ENCODE measurements at regions not wholly inside any gene's neighbourhood (a gene's known extent, or its start where the extent isn't known, plus 50 kb on each side); places are given as distances from the start of the nearest gene placed in this dataset.

DNA sequence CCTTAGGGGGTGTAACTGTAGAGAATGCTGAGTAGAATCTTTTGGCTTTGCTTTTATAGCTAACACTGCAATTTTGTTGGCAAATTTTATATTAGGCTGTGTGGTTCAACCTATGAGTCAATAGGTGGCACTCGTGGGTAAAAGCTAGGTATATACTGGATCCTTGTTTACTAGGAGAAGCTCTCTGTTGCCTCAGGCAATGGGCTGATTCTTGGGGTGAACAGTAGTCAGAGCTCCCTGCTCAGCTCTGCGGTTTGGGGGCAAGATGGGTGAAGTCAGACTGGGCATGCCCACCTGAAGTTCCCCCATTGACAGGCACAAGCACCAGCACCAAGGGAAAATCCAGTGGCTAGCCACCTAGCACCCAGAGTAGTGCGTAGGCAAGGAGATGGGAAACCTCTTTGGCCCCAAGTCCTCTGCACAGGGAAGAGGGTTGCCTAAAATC, 238.7 kb downstream of the FAM181B start:
- WGBS, 2 donors = 0 to 44% methylated on average over 1 to 3 of the region's 3 CpGs
- TF ChIP-seq, protein P1, sequence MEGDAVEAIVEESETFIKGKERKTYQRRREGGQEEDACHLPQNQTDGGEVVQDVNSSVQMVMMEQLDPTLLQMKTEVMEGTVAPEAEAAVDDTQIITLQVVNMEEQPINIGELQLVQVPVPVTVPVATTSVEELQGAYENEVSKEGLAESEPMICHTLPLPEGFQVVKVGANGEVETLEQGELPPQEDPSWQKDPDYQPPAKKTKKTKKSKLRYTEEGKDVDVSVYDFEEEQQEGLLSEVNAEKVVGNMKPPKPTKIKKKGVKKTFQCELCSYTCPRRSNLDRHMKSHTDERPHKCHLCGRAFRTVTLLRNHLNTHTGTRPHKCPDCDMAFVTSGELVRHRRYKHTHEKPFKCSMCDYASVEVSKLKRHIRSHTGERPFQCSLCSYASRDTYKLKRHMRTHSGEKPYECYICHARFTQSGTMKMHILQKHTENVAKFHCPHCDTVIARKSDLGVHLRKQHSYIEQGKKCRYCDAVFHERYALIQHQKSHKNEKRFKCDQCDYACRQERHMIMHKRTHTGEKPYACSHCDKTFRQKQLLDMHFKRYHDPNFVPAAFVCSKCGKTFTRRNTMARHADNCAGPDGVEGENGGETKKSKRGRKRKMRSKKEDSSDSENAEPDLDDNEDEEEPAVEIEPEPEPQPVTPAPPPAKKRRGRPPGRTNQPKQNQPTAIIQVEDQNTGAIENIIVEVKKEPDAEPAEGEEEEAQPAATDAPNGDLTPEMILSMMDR (IDR thresholded peaks at IDR 0.05) = peak in 3 of 6 experiments; percentile 19 to 40 (median 23)
- no peak for TF ChIP-seq POLR2A (IDR thresholded peaks at IDR 0.05)

DNA sequence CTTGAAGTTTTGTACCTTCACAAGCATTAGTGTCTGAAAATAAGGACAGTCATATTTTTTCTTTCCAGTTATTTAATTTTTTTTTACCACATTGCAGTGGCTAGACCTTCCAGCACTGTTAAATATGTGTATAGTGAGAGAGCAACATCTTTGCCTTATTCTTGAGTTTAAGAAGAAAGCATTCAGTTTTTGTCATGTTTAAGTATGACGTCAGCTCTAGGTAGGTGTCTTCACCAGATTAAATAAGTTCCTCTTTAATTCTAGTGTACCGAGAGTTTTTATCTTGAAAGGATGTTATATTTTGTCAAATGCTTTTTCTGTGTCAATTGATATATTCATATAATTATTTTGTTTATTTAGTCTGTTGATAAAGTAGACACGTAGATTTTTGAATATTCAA, 258.8 kb downstream of the FAM181B start:
- Histone ChIP-seq H3K36me3 (no peaks in the 10 kb centered on the region), H3K4me1 (no peaks in the 10 kb centered on the region), H3K27ac (no peak overlapping the region), H3K4me3 (no peak overlapping the region), H3K27me3 (no peaks in the 10 kb centered on the region), H3K9me3 (no peaks in the 10 kb centered on the region)
- 61 to 67% methylated on average over 3 of the region's 3 CpGs for WGBS, 2 donors
- DNase-seq = no peak
- intact Hi-C loops (cut with DNase I) = no loop called here
- TF ChIP-seq, protein P1 (IDR thresholded peaks at IDR 0.05) = no peak
- TF ChIP-seq POLR2A (IDR thresholded peaks at IDR 0.05) = no peak

More for the DNA sequence above, 238.7 kb downstream of the FAM181B start:
- no peak overlapping the region for H3K4me3 ChIP-seq
- H3K27ac ChIP-seq = no peak overlapping the region
- no peaks in the 10 kb centered on the region for H3K27me3 ChIP-seq
- H3K9me3 ChIP-seq = no peaks in the 10 kb centered on the region
- no peaks in the 10 kb centered on the region for H3K4me1 ChIP-seq
- DNase-seq = no peak
- intact Hi-C loops (cut with DNase I) = no loop called here
- H3K36me3 ChIP-seq = no peaks in the 10 kb centered on the region

DNA sequence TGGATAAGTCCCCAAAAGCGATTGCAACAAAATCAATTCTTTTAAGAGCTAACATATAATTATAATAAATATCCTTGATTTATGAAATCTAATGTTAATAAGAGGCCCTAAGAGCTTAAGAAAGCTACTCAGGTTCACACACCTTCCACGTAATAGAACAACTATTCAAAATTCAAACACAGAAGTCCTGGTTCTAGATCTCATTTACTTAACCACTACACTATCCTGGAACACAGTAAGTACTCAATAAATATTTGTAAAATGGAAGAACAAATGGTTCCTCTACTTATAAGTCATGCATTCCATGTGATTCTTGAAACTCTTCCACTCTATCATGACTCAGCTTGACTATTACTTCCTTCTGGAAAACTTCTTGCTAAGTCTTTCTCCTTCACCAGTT, 268.2 kb downstream of the FAM181B start:
- no peak for TF ChIP-seq POLR2A (IDR thresholded peaks at IDR 0.05)
- TF ChIP-seq, protein P1 (IDR thresholded peaks at IDR 0.05) = no peak
- H3K4me3 ChIP-seq = no peak overlapping the region

DNA sequence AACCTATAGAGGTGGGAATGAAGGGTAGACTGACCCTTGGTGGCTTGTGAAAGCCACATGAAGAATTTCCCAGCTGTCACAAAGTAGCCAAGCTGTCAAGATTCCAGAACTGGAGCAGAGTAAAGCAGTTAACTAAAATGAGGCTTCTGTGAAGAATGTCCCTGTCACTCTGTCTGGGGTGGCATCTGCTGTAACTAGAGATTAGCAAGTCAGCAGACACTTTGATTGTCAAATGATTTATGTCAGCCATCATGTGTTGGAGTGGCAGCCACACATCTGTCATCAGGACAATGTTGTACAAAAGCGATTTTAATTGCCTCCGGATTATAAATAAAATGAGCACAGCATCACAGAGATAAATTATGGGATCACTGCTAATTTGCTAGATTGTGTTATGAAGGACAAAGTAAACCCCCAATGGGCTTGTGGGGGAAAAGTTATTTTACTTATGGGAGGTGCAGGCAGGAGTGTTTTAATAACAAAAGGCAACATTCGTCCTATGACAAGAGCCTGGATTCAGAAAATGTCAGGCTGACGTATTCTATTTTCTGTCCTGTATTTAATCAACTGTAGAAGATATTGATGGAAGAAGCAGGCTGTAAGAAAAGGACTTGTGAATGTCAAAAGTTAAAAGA, 270.9 kb downstream of the FAM181B start:
- Histone ChIP-seq H3K27ac (no peak overlapping the region), H3K9me3 (no peaks in the 10 kb centered on the region), H3K27me3 (no peaks in the 10 kb centered on the region), H3K36me3 (no peaks in the 10 kb centered on the region), H3K4me3 (no peak overlapping the region), H3K4me1 (no peaks in the 10 kb centered on the region)
- intact Hi-C loops (cut with DNase I) = no loop called here
- whole genome bisulfite sequencing, 2 donors = 59 to 75% methylated on average over 4 of the region's 4 CpGs
- no peak for DNase-seq
- TF ChIP-seq, protein P1 (IDR thresholded peaks at IDR 0.05) = no peak
- no peak for TF ChIP-seq POLR2A (IDR thresholded peaks at IDR 0.05)

More for the DNA sequence above, 268.2 kb downstream of the FAM181B start:
- H3K27me3 ChIP-seq = no peaks in the 10 kb centered on the region
- no peak overlapping the region for H3K27ac ChIP-seq
- intact Hi-C loops (cut with DNase I) = no loop called here
- H3K4me1 ChIP-seq = no peaks in the 10 kb centered on the region
- no peaks in the 10 kb centered on the region for H3K9me3 ChIP-seq
- H3K36me3 ChIP-seq = no peaks in the 10 kb centered on the region
- DNase-seq = no peak
- 74 to 87% methylated on average over 2 of the region's 2 CpGs for WGBS, 2 donors

DNA sequence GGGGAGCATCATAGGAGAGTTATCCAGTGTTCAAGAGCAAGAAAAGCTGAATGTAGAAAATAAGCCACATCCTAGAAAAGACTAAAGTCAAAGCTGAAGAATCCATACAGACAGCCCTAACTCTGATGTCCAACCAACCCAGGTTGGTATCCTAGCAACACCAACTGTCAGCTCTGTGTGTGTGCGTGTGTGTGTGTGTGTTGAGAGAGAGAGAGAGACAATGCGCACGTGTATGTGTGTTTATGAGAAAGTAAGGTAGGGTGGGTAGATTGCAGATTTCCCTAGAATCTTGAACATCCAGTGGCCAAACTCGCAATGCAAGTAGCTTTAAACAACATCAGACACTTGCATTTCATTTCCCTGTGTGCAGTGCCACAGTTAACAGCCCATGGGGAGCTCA, 274.9 kb downstream of the FAM181B start:
- DNase-seq = no peak
- TF ChIP-seq, protein P1 (IDR thresholded peaks at IDR 0.05) = no peak
- TF ChIP-seq POLR2A (IDR thresholded peaks at IDR 0.05) = no peak
- WGBS, 2 donors = 20 to 56% methylated on average over 4 of the region's 4 CpGs
- H3K27me3 ChIP-seq = no peaks in the 10 kb centered on the region
- intact Hi-C loops (cut with DNase I) = no loop called here
- no peak overlapping the region for H3K27ac ChIP-seq
- H3K36me3 ChIP-seq = no peaks in the 10 kb centered on the region
- H3K4me1 ChIP-seq = no peaks in the 10 kb centered on the region
- H3K4me3 ChIP-seq = no peak overlapping the region
- no peaks in the 10 kb centered on the region for H3K9me3 ChIP-seq
